NCI-H1048 (cell line): ENCODE measurements at regions not wholly inside any gene's neighbourhood (a gene's known extent, or its start where the extent isn't known, plus 50 kb on each side); places are given as distances from the start of the nearest gene placed in this dataset.
"Not testable (repeated sequence)": the region's sequence is repeated elsewhere in the genome, so short reads cannot be mapped to it uniquely, and the experiment has no call there.

Experiments used
- DNase-seq: peaks from one replicate; lab custom pipeline; 2025; lab: John Stamatoyannopoulos, UW

DNA sequence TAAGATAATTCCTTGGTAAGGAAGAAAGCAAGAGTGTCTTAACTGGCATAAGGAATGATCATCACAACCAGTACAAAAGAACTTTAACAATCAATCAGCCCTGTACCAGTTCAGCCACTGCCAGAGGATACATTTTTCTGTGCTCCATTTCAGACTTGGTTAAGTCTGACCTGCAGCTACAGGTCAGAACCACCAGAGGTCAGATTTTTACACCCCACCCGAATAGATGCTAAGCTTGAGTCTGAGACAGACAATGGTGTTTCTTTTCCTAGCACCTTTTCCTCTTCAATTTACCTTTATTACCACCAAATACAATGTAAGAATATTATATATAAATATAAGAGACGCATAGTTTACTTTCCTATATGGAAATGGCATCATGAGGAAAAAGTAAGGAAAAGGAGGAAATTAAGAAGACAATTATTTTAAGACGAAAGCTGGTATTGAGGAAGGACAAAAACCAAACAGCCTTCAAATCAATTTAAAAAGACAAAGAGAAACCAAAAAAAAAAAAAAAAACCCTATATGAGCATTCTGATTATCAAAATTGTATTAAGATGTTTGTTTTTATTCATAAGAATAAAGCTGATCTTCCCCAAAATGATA, 215.3 kb upstream of the TTC29 start:
- no peak for DNase-seq

- no peak for DNase-seq
These were observed 217.6 kb upstream of the TTC29 start for GRCh38 chr4:147163311-147163710.

- not testable (repeated sequence) for DNase-seq
These were observed 222.5 kb upstream of the TTC29 start for GRCh38 chr4:147168200-147168599.

DNA sequence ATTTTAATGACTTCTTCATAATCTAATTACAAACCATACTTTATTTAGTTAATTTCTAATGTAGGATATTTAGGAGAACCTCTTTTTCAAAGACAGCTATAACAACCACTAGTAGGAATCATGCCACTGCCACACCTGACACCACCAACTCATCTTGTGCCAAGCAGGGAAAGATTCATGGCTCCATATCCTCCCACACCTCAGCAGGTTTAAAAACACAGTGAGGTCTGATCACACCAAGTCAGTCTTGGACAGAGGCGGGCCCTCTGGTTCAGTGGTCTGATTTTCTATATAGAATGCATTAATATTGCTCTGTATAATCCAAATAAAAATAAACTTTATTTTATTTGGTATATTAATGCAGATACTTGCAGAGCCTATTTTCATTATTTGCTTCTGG, 227.7 kb upstream of the TTC29 start:
- DNase-seq: no peak

GRCh38 chr4:147173797-147174432, 228.3 kb upstream of the TTC29 start:
- DNase-seq: no peak

DNA sequence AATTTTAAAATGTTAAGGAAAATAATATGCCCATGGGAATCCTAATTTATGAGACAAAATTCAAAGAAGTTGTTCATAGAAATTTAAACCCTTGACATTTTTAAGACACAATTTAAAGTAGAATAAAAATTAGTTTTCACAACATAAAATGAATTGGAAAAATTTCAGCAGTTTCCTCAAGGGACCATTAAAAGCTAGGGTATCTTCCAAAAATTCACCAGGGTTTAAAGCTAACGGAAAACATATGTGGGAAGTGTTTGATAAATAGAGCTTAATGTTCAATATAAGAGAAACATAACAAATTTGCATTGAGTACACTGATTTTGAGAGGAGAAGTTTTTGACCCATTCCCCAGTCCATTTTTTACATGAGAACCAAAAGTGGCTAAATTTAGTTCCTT, 228.9 kb upstream of the TTC29 start:
- no peak for DNase-seq

DNA sequence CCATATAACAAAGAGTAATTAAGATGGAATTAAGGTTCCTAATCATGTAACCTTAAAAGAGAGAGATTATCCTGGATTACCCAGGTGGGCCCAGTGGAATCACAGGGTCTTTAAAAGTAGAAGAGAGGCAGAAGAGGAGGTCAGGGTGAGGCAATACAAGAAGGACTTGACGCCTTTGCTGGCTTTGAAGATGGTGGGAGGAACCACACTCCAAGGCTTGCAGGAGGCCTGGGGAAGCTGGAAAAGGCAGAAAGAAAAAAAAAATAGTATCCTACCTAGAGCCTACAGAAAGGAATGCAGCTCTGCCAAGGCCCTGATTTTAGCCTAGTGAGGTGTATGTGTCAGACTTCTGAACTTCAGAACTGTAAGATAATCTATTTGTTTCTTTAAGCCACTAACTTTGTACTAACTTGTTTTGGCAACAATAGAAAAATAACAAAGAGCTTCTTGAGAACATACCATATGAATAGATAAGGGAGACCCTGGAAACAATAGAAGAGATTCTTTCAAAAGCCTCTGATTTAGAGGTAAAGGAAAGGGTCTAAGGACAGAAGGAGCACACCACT, 229.9 kb upstream of the TTC29 start:
- DNase-seq: no peak

GRCh38 chr4:147182041-147182440, 236.4 kb upstream of the TTC29 start:
- DNase-seq: no peak

DNA sequence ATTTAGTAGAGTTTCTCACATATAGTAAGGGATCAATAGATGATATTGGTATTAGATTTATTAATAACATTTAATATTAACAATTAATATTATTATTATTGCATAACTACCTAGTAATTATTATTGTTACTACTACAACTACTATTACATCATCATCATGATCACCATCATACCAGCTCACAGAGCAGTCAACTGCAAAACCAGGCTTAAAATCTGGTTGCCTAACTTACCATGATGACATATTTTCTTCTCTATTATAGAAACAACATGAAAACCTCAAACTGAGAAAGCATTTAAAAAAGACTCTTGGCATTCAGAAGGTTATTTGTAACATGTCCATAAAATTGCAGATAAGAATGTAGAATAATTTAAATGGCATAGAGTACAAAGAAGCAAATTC, 247.0 kb upstream of the TTC29 start:
- no peak for DNase-seq

DNA sequence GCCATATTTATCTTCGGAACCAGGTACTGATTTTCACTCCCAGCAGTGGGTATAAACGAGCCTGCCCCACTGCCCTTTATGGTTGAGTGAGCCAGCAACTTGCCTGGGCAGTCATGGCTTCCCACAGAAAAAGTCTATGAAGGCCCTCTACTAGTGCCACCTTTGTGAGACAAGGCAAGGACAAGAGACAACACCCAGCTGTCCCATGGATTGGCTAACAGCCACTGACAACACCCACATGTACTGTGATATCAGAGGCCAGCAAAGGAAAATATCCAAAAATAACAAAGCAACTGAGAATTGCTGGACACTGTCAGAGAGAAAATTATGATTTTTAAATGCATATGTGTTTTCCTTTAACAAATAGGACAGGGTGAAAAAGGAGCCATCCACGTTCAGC, 248.4 kb upstream of the TTC29 start:
- DNase-seq: no peak

DNA sequence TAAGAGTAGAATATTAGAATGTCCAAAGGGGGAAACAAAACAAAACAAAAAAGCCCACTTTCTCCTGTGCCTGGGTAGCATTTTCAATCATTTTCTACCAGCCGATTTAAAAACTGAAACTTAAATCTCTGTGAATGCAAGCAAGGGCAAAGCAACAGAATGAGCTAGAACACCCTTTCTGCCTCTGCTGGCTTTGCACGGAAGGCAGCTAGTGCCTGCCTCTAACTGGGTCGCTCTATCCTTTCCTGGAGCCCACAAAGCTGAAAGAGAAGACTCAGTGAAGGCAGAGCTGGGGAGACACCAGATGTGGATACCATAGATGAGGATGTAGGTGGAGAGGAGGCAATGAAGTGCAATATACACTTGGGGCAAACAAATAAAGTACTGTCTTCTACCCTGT, 248.9 kb upstream of the TTC29 start:
- no peak for DNase-seq

GRCh38 chr4:147195386-147195785, 249.7 kb upstream of the TTC29 start:
- DNase-seq: no peak

DNA sequence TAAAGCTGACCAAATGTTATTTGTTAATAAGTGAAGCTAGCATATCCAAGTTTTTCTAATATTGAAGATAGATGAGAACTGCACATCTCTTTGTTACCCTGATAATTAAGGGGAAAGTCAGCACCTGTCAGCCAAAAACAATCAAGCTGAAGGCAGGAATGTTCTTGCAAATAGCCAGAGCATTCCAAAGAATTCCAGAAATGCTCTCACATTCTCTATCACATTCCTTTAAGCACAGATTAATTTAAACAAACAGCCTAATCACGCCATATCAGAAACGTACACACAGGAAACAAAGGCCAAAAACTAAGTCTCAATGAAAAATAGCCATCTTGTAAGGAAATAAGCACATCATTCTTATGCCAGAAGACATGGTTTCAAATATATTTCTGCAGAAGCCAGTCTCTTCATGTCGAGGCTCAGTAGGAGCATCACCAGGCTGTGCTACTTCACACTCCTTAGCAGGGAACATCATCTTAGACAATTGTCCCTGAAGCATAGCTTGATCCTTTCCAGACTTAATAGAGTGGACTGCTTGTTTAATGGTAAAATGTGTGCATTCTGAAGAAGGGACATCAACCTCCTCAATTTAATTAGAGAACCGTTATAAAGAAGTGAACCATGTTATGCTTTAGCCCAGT, 252.9 kb upstream of the TTC29 start:
- no peak for DNase-seq

GRCh38 chr4:147201016-147201415, 255.4 kb upstream of the TTC29 start:
- no peak for DNase-seq

DNA sequence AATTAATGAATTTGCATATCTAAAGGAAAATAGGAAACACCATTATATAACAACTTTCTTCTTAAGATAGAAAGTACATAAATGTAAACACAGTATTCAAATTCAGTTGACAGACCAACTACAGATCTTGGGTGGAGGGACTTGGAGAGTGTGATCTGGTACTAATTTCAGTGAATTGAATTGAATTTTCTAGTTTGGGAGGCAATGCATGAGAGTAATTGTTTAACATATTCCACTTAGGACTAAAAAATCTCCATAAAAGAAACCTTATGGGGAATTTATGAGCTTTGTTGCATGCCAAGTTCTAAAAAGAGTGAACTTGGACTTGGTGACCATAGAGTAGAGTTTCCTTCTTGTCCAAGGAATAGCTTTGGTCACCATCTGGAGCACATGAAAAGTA, 261.1 kb upstream of the TTC29 start:
- no peak for DNase-seq

DNA sequence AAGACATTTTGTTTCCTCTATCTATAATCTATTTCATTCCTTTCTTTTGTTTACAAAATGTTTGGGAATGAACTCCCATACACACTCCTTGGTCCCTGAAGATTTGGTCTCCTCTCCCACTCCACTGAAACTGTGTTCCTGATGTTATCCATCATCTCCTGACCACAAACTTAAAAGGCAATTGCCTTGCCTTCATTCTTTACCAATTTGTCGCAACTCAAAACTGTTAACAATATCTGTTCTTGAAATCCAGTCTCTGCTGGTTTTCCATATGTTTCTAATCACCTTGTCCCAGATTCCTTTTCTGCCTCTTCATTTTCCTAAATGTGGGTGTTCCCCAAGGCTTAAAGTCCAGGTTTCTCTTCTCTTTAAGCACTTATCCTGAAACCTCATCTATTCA, 262.2 kb upstream of the TTC29 start:
- DNase-seq: no peak

DNA sequence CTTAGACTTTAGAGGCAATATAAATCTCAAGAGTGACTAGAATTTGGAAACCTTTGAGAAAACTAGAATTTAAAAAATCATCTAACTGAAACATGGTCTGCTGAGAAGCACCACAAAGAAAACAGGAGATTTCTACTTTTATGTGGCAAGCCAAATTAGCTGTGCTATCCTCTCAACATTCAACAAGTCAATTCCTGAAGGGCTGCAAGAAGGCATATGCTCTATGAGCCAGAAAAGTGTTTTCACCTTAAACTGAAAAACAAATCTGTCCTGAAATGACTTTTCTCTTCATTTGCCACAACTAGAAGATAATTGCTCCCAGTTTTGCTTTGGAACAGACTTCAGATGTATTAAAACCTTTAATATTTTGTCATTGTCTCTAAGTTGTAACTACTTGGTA, 263.2 kb upstream of the EDNRA start:
- DNase-seq: no peak

DNA sequence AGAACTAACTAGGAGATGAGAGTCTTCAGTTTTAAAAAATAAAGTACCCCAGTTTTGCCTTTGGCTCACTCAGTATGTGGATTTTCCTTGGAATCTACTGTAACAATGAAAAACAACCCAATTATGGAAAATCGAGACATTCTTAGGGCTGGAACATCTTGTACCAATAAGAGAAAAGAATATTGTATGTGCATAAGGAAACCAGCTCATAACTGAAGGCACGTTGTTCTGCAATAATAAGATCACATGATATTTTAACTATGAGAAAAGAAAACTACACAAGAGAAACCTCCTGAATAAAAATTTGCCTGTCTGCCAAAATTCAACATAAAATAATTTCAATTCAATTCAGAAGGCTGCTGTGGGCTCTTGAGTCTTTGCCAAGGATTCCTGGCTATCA, 261.8 kb upstream of the EDNRA start:
- DNase-seq: no peak

DNA sequence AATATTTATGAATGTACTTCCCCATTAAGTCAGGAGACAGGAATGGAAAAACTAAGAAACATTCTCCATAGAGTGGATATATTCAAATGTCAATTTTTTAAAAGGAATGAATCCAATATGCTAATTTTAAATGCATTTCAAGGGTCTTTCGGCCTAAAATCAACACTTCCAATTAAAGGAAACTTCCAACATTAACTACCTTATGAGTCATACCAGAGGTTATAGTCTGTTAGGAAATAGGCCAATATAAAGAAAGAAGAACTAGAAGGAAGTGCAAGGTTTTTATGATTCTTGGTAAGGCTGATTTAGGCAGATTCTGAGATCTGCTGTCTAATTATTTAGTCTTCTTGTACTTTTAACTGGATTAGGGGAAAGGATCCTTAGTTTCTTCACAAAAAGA, 260.1 kb upstream of the EDNRA start:
- DNase-seq: no peak

DNA sequence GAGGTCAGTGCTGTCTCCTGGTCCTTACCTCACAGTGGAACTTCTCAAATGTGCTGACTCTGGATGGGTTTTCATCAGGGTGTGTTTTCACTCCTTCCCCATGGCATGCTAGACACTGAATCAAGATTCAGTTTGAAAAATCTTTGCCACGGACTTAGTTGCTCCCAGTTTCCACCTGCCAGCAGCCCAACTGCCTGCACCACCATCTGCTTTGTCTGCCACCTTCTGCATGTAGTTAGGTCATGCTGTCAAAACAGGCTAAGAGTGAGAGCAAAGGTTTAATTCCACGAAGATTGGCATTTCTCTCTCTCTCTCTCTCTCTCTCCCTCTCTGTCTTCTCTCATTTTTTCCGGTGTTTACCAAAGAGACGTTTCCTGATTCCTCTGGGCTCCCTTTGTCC, 258.0 kb upstream of the EDNRA start:
- no peak for DNase-seq

DNA sequence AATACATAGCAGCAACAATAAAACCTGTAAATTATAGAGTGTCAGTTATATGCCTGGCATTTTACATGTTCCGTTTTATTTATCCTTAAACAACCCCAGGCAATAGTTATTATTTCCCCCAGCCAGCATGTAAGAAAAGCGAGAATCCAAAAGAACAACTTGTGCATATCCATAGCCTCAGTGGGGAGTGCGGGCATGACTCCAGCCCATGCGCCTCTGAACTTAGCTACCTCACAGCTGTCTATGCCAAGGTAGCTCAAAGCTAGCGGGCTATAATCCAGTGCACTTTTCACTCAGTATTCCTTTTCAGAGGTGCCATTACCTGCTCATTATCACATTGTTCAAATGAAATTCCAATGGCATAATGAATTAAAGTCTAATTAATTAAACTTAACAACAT, 257.3 kb upstream of the EDNRA start:
- DNase-seq: no peak

- DNase-seq: no peak
These were observed 244.1 kb upstream of the EDNRA start for GRCh38 chr4:147236806-147237205.

DNA sequence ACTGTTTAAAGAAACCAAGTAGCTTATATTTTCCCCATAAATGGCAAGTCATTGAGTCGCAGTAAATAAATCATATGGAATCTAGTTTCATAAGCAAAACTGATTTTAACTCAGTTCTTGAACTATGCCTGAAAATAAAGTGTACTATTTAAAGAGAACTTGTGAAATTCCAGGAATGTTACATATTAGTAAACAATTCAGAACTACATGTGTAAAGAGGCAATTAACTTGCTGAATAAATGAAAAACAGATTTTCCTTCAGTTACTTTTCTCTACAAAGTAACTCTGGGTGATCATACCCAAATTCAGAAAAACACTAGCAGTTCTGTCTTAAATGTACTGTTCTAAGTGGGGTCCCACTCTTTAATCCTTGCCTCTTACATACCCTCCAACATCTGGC, 236.1 kb upstream of the EDNRA start:
- DNase-seq: no peak

- no peak for DNase-seq
These were observed 234.8 kb upstream of the EDNRA start for GRCh38 chr4:147246096-147246495.
